Suppressor macrophage treated with lipopolysaccharide for 1 hour (primary cell): ENCODE measurements at regions not wholly inside any gene's neighbourhood (a gene's known extent, or its start where the extent isn't known, plus 50 kb on each side); places are given as distances from the start of the nearest gene placed in this dataset.
"Not testable (repeated sequence)": the region's sequence is repeated elsewhere in the genome, so short reads cannot be mapped to it uniquely, and the experiment has no call there.

Experiments used
- DNase-seq, 3 donors: peaks; one replicate each; pipeline ENCODE4 v3.0.0-alpha.2; 2020 to 2022

DNA sequence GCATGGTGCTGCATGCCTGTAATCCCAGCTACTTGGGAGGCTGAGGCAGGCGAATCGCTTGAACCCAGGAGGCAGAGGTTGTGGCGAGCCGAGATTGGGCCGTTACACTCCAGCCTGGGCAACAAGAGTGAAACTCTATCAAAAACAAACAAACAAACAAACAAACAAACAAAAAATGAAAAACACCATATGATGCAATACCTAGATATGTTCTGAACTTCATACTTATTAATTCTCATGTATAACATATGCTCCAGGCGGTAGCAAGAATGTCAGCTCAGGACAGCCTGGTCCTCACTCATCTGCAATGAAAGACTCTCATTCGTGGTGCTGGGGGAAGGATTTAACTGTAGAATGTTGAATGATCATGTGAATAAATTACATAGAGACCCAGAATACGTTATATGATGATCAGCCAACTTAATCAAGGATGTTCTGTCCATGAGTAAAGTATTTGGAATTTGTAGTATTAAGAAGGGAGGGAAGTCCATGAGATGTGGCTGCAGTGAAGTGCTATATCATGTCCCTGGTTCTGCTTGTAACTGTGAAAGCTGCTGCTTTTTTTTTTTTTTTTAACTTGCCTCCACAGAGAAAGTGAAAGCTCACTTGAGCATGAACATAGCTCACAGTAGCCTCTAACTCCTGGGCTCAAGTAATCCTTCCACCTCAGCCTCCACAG lies 206.8 kb downstream of the UQCRFS1 start:
- DNase-seq = no peak

DNA sequence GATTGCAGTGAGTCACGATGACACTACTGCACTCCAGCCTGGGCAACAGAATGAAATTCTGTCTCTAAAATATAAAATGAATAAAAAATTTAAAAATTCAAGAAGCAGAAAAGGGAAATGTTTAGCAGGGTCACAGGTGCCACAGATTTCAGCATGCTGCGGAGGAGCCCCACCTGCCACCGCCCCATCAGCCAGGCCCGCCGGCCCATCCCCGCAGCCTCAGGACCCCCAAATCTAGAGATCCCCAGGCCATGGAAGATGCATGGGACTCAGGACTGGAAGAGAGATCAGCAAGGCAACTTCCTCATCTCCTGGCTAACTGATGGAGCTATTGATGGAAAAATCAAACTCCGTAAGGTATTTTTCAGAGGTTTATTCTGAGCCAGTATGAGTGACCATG lies 208.2 kb downstream of the UQCRFS1 start:
- DNase-seq = no peak

- no peak for DNase-seq
Observed at GRCh38 chr19:29003641-29004409, 209.1 kb downstream of the UQCRFS1 start.

- DNase-seq = no peak
Observed at GRCh38 chr19:29002336-29002735, 210.6 kb downstream of the UQCRFS1 start.

DNA sequence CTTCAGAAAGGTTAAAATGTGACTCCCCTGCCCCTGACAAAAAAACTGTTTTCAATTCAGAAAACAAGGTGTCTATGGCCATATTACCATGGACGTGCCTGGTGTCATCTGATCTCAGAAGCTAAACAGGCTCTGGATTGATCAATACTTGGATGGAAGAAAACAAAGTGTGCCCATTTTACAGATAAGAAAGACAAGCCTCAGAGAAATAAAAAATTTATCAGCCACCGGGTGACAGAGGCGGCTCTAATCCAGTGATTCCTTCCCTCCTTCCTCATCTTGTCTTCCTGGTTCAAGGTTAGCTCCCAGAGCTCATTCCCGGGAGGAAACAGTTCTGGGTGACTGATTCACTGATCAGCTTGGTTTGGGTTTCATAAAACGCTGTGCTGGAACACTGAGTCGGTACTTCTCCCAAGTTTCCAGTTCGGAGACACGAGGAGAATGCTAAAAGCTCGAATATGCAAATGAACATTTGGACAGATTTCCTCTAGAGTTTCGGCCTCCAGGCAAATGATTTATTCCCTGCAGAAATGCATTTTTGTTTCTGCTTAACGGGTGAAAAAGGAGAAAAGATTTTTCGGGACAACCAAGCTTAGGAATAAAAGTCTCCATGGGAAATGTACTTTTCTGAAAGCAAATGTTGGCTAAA lies 211.2 kb downstream of the UQCRFS1 start:
- DNase-seq = no peak

GRCh38 chr19:29001141-29001581 lies 211.8 kb downstream of the UQCRFS1 start:
- no peak for DNase-seq

DNA sequence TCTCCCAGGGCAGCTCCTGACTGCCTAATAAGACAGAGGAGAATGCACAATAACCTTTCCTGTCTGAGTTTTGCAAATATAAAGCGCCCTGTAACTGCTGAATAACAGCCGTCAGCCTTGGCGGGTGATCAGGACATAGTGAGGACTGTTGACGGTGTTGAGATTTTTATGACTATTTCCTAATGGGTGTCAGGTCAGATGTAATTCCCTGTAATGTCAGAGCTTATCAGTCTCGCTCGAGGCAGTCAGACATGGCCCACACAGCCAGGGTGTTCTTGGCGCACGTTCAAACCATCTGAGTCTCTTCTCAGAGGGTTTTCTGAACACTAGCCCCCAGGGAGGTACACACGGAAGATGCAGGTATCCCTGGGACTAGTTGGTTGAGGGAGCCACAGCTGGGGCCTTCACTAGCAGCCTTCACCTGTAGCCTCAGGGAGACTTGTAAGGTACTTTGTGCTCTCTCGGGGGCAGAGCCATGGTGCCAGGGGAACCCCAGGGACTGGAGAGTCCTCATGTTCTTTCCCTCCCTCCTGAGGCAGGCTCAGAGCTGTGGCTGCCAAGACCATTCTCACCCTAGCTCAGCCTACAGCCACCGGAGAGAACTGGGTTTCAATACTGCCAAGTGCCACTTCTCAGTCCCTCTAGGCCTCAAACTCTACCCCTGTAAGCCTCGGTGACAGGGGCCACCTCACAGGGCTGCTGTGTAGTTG lies 213.1 kb downstream of the UQCRFS1 start:
- no peak for DNase-seq

DNA sequence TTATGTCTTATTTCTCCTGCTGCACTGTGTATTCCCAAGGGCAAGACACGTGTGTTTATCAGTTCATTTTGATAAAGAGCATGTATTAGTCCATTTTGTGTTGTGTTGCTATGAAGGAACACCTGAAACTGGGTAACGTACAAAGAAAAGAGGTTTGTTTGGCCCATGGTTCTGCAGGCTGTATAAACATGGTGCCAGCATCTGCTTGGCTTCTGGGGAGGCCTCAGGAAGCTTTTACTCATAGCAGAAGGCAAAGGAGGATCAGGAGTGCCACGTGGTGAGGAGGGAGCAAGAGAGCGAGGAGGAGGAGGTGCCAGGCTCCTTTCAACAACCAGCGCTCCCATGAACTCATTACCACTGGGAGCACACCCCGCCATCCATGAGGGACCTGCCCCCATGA lies 214.0 kb downstream of the UQCRFS1 start:
- no peak for DNase-seq

DNA sequence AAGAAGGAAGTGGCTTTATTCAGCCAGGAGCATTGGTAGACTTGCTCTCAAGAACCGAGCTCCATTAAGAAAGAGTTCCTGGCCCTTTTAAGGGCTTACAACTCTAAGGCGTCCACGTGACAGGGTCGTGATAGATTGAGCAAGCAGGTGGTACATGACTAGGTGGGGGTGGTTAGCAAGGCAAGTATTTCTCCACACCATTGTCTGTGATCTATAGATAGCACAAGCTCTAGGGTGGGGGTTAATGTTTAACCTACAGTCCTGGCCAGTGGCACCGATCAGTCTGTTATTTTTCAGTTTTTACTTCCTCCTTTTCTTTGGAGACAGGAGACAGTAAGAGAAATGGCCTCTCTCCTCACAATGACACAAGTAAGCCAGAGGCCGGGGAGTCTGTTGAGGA lies 215.1 kb downstream of the UQCRFS1 start:
- DNase-seq = not testable (repeated sequence)

GRCh38 chr19:28990522-28990921 lies 222.4 kb downstream of the UQCRFS1 start:
- DNase-seq = no peak

GRCh38 chr19:28989739-28990138 lies 223.2 kb downstream of the UQCRFS1 start:
- DNase-seq = no peak

DNA sequence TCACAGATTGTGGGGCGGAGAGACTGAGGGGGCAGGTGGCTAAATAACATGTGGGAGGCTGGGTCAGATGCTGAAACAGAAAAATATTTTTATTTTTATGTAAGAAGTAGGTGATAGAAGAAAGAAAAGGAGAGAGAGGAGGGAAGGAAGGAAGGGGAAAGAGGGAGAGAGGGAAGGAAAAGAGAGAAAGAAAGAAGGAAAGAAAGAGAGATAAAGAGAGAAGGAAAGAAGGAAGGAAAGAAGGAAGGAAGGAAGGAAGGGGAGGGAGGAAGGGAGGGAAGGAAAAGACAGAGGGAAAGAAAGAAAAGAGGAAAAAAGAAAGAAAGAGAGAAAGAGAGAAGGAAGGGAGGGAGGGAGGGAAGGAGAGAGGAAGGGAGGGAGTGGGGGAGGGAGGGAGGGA lies 224.9 kb downstream of the UQCRFS1 start:
- DNase-seq = no peak

DNA sequence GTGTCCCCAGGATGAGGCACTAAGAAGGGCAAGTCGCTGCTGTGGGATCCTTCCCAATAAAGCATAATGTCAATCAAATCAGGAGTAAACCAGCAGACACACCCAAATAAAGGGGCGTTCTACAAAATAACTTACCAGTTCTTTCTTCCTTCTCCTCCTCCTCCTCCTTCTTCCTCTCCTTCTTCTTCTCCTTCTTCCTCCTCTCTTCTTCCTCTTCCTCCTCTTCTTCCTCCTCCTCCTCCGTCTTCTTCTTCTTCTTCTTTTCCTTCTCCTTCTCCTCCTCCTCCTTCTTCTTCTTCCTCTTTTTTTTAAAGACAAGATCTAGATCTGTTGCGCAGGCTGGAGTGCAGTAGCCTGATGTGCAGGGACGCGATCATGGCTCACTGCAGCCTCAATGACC lies 225.8 kb downstream of the UQCRFS1 start:
- no peak for DNase-seq

DNA sequence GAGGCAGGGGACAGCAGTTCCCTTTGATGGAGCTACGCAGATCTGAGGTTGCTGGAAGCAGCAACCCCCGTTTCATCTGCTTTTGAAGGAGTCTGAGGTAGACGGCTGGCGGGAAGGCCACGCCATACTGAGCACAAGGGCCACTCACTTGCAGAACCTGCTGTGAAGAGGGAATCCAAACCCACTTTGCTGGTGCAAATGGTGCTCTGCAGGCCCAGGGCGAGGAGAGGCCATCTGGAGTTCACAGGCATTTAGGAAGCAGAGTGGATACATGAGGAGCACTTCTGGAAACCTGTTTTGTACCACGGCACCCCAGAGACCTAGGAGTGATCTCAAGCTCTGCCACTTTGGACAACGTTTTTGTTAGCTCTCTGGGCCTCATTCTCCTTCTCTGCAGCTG lies 227.8 kb downstream of the UQCRFS1 start:
- DNase-seq = no peak

DNA sequence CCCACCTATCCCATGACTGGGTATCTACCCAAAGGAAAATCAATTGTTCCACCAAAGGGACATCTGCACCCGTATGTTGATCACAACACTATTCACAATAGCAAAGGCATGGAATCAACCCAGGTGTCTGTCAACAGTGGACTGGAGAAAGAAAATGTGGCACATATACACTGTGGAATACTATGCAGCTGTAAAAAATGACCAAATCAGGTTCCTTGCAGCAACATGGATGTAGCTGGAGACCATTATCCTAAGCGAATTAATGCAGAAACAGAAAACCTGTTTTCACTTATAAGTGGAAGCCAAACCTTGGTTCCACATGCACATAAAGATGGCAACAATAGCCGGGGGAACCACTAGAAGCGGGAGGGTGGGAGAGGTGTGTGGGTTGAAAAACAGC lies 228.6 kb downstream of the UQCRFS1 start:
- no peak for DNase-seq

GRCh38 chr19:28983430-28983829 lies 229.5 kb downstream of the UQCRFS1 start:
- DNase-seq = no peak

DNA sequence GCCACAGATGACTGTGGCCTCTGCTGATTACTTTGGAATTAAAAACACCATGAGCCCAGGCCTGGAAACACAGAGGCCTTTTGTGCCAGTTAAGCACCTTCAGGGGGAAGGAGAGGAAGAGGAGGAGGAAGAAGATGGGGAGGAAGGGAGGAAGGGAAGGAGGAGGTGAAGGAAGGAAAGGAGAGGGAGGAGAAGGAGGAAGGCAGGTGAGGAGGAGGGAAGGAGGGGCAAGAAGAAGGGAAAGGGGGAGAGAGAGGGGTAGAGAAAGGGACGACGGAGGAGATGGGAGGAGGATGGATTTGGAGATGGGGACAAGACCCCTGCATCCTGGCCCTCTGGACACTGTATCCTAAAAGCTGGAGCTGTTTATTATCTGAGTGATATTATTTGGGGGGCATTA lies 231.0 kb downstream of the UQCRFS1 start:
- no peak for DNase-seq

DNA sequence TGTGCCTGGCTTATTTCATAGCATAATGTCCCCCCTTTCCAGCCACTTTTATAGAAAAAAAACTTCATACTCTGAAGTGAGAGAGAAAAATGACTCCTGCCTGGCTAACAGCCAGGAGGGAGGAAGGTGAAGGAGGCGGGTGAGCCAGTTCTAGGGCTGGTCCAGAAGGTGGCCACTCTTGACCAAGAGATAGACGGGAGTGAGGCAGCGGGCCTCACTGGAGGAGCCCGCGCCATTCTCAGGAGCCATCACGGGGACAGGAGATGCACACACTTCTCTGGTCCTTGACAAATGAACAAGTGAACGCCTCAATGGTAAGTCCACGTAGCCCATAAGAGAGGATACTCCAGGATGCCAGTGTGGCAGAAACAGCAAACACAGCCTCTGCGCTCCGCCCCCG lies 231.4 kb downstream of the UQCRFS1 start:
- no peak for DNase-seq

GRCh38 chr19:28980236-28980868 lies 232.6 kb downstream of the UQCRFS1 start:
- DNase-seq = no peak

DNA sequence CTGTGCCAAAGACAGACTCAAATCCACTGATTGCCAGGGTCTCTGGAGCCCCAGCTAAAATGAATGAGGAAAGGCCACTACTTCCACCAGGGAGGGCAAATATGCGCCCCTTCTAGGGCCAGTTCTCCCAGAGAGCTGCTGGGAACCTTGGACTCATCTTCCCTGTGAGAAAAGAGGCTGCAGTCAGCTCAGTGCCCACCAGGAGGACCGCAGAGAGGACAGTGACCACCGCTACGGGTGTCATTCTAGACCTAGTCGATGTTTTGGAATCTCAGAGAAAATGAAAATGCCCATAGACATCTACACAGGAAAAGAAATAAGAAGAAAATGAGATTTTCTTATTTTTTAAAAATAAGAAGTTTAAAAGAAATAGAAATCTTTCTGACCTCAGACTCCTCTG lies 235.1 kb downstream of the UQCRFS1 start:
- no peak for DNase-seq

DNA sequence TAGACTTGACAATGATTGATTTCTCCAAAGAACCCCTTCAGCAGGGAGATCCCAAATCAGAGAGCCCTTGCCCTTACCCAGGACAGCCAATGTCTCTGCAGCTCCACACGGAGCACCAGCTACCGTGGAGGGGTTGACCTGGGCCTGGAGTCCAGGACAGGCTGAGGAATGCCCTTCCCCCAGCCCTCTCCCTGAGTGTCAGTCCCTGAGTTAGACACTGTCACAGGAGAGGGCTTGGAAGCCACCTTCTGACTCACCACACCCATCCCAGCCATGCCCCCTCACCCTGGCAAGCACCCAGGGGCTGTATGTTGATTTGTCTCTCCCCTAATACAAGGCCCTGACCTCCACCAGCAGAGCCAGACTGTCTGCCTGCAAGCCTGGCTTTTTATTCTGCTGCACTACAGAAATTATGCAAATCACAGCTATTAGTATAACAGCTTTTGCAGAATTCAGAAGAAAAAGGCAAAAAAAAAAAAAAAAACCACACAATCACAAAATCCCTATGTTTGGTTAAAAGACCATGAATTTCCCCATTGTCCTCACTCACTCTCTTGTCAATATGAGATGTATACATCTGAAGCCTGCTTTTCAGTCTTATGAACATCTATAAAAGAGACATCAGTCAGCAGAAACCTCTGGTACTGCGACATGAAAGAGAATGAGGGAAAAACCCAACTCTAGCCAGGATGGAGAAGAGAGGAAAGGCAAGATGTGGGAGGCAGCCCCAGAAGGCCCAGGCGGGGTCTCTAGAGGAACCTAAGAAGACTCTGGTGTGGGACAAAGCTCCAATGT lies 240.7 kb downstream of the UQCRFS1 start:
- no peak for DNase-seq

DNA sequence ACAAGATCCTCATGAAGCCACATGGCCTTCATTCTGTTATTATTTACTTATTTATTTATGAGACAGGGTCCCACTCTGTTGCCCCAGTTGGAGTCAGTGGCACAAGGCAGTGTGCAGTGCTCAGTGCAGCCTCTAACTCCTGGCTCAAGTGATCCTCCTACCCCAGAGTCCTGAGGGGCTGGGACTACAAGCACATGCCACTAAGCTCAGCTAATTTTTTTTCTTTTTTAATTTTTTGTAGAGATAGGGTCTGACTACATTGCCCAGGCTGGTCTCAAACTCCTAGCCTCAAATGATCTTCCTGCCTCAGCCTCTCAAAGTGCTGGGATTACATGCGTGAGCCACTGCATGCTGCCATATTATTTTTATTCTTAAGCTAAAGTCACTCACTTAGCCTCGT lies 241.4 kb downstream of the UQCRFS1 start:
- DNase-seq = no peak
